ENCODE measurements at regions not wholly inside any gene's neighbourhood (a gene's known extent, or its start where the extent isn't known, plus 50 kb on each side); places are given as distances from the start of the nearest gene placed in this dataset.

DNA sequence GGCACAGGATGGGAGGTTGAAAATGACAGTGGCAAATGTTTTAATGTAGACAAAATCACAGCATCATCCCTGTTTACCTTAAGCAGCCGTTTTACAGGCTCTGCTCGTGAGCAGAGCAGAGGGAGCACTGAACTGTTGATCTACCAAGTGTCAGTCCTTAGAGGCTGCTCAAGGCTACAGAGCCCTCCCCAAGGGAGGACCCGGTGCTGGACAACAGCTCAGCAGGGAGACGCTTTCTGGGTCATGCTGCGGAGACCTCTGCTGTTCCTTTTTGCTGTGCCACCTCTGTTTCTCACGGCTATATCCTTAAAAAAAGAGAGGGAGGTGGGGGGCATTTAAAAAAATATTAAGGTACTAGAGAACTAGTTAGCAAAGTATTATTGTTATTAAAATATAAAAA is 400.2 kb downstream of the GABRB3 start:
- Mint-ChIP-seq H3K4me1 (ENCODE audit: unreplicated experiment) (no peaks in the 10 kb centered on the region), H3K4me3 (ENCODE audit: unreplicated experiment) (no peak overlapping the region), H3K36me3 (ENCODE audit: low read depth, unreplicated experiment) (no peaks in the 10 kb centered on the region), H3K27ac (ENCODE audit: unreplicated experiment) (no peak overlapping the region), H3K27me3 (ENCODE audit: unreplicated experiment) (no peaks in the 10 kb centered on the region), H3K9me3 (ENCODE audit: unreplicated experiment) (no peaks in the 10 kb centered on the region)
- DNase-seq (ENCODE audit: low spot score) = no peak
- TF ChIP-seq, protein P1, sequence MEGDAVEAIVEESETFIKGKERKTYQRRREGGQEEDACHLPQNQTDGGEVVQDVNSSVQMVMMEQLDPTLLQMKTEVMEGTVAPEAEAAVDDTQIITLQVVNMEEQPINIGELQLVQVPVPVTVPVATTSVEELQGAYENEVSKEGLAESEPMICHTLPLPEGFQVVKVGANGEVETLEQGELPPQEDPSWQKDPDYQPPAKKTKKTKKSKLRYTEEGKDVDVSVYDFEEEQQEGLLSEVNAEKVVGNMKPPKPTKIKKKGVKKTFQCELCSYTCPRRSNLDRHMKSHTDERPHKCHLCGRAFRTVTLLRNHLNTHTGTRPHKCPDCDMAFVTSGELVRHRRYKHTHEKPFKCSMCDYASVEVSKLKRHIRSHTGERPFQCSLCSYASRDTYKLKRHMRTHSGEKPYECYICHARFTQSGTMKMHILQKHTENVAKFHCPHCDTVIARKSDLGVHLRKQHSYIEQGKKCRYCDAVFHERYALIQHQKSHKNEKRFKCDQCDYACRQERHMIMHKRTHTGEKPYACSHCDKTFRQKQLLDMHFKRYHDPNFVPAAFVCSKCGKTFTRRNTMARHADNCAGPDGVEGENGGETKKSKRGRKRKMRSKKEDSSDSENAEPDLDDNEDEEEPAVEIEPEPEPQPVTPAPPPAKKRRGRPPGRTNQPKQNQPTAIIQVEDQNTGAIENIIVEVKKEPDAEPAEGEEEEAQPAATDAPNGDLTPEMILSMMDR (IDR thresholded peaks at IDR 0.05; ENCODE audit: unreplicated experiment) = no peak

DNA sequence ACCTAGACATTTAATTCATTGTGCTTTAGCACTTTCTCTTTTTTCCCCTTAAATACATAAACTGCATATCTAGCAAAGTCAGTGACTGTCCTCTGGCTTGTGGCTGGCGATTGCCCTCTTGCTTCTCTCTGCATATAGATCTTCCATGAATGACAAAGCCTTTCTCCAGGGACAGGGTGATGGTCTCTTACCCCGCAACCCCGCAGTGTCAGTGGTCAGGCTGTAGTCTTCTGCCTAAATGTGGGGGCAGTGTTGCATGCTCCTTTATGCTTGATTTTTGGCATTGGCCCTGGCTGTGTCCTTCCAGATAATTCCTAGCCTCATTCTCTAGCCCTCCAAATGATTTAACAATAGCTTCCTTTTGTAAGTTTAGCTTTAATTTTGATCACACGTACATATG is 407.8 kb downstream of the GABRB3 start:
- Mint-ChIP-seq H3K27ac (ENCODE audit: unreplicated experiment) (no peak overlapping the region), H3K9me3 (ENCODE audit: unreplicated experiment) (no peaks in the 10 kb centered on the region), H3K27me3 (ENCODE audit: unreplicated experiment) (peaks cover 1% of the 10 kb centered on the region), H3K4me3 (ENCODE audit: unreplicated experiment) (no peak overlapping the region), H3K4me1 (ENCODE audit: unreplicated experiment) (no peaks in the 10 kb centered on the region), H3K36me3 (ENCODE audit: low read depth, unreplicated experiment) (no peaks in the 10 kb centered on the region)
- no peak for DNase-seq (ENCODE audit: low spot score)
- TF ChIP-seq, protein P1 (IDR thresholded peaks at IDR 0.05; ENCODE audit: unreplicated experiment) = no peak

DNA sequence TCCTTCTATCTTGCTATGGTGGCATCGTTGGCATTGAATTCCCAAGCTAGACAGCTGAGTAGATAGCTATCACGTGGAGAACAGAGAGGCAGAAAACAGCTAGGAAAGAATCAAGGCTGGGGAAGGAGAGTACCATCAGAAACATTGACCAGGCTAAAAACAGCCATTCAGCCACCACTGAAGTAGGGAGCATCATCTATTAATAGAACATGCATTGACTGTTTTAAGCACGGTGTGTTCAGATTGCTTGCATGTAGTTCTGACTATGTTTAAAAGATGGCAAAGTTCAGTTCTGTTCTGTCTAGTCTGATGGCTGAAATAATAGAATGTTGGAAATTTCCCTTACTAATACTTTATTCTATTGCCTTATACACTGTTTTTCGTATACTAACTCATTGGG is 413.0 kb downstream of the GABRB3 start:
- peaks cover 1% of the 10 kb centered on the region for H3K27me3 Mint-ChIP-seq (ENCODE audit: unreplicated experiment)
- TF ChIP-seq, protein P1 (IDR thresholded peaks at IDR 0.05; ENCODE audit: unreplicated experiment) = no peak
- DNase-seq (ENCODE audit: low spot score) = no peak
- H3K27ac Mint-ChIP-seq (ENCODE audit: unreplicated experiment) = no peak overlapping the region
- H3K36me3 Mint-ChIP-seq (ENCODE audit: low read depth, unreplicated experiment) = no peaks in the 10 kb centered on the region
- no peaks in the 10 kb centered on the region for H3K9me3 Mint-ChIP-seq (ENCODE audit: unreplicated experiment)
- peaks cover 4% of the 10 kb centered on the region for H3K4me1 Mint-ChIP-seq (ENCODE audit: unreplicated experiment)
- H3K4me3 Mint-ChIP-seq (ENCODE audit: unreplicated experiment) = no peak overlapping the region

DNA sequence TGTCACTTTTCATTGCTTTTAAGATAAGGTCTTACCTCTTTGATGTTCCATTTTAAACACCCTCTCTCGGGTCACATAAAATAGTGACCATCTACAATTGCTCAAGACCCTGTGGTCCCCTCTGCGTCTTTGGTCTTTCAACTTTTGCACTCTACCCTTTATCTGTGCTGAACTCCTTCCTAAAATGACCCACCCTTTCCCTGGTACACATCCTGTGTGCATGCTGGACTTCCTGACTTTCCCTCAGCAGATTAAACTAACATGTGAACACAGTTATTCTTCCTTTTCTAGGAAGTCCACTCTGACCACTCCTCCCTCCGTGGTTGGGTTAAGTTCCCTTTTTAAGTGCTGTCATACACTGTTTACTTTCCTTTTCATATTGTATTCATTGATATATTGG is 414.2 kb downstream of the GABRB3 start:
- DNase-seq (ENCODE audit: low spot score) = no peak
- no peaks in the 10 kb centered on the region for H3K9me3 Mint-ChIP-seq (ENCODE audit: unreplicated experiment)
- H3K4me1 Mint-ChIP-seq (ENCODE audit: unreplicated experiment) = peaks cover 4% of the 10 kb centered on the region
- H3K27ac Mint-ChIP-seq (ENCODE audit: unreplicated experiment) = no peak overlapping the region
- no peaks in the 10 kb centered on the region for H3K36me3 Mint-ChIP-seq (ENCODE audit: low read depth, unreplicated experiment)
- peaks cover 1% of the 10 kb centered on the region for H3K27me3 Mint-ChIP-seq (ENCODE audit: unreplicated experiment)
- TF ChIP-seq, protein P1 (IDR thresholded peaks at IDR 0.05; ENCODE audit: unreplicated experiment) = no peak
- no peak overlapping the region for H3K4me3 Mint-ChIP-seq (ENCODE audit: unreplicated experiment)

DNA sequence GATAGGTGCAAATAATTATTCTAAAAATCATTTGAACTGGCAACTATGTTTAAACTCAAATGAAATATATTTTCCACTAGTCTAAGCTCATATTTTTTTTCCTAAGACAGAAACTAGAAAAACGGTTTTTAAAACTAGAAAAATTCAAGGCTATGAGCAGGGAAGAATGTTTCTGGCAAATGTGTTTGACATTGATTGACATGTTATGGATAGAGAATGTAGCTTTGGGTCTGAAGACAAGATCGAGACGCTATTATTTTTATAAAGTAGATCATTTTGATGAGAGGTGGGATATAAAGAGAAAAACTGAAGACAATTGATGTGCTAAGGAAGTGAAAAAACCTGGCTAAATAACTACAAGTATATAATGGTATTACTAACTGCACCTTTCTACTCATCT is 415.2 kb downstream of the GABRB3 start:
- no peak overlapping the region for H3K4me3 Mint-ChIP-seq (ENCODE audit: unreplicated experiment)
- no peak overlapping the region for H3K27ac Mint-ChIP-seq (ENCODE audit: unreplicated experiment)
- DNase-seq (ENCODE audit: low spot score) = no peak
- H3K4me1 Mint-ChIP-seq (ENCODE audit: unreplicated experiment) = peaks cover 4% of the 10 kb centered on the region
- TF ChIP-seq, protein P1 (IDR thresholded peaks at IDR 0.05; ENCODE audit: unreplicated experiment) = no peak
- peaks cover 1% of the 10 kb centered on the region for H3K27me3 Mint-ChIP-seq (ENCODE audit: unreplicated experiment)
- H3K9me3 Mint-ChIP-seq (ENCODE audit: unreplicated experiment) = no peaks in the 10 kb centered on the region
- no peaks in the 10 kb centered on the region for H3K36me3 Mint-ChIP-seq (ENCODE audit: low read depth, unreplicated experiment)
